H1 (cell line): ENCODE measurements at regions not wholly inside any gene's neighbourhood (a gene's known extent, or its start where the extent isn't known, plus 50 kb on each side); places are given as distances from the start of the nearest gene placed in this dataset.

Source experiments
- NANOG ChIP-seq: IDR thresholded peaks from 2 replicates; pipeline ENCODE4 v1.6.1; 2011; ENCODE audit warnings: low read length, low read depth, mild to moderate bottlenecking, inconsistent platforms; ENCODE audit not compliant: insufficient read depth, poor library complexity, severe bottlenecking

DNA sequence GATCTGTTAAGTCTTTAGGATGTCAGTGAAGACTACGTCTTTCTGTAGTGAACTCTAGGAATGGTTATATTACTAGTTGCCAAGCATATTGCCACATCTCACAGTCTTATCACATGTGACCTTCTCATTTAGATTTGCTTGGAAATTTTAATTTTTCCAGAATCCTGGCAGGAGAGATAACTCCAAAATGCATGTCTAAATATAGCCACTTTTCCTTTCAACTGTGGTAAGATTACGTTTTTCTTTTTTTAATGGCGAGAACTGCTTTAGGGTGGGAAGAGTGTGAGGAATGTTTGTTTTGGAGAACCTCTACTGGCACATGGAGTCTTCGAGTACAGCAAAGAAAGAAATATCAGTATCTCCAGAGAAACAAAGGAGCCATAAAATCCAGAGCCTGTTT lies 91.7 kb upstream of the ADAMTSL1 start (continued):
- no peak for TF ChIP-seq NANOG
- TF ChIP-seq, all 59 proteins: peak for 0
